GM12878 (cell line): ENCODE measurements at regions not wholly inside any gene's neighbourhood (a gene's known extent, or its start where the extent isn't known, plus 50 kb on each side); places are given as distances from the start of the nearest gene placed in this dataset.

Experiments used
- EP300 ChIP-seq, 2 experiments: fragments of 150-350 bp in 1 of 2; IDR thresholded peaks; 2 replicates each; pipeline ENCODE4 v1.6.1; 2011 to 2012; ENCODE audit warnings: low read depth in 2 of 2, low read length in 2 of 2, borderline replicate concordance in 1 of 2, improper control_type of control experiment in 1 of 2, inconsistent platforms in 1 of 2; ENCODE audit not compliant: control insufficient read depth in 1 of 2
- HDGF ChIP-seq: fragments of 450-650 bp; IDR thresholded peaks from 2 replicates; pipeline ENCODE4 v1.6.1; 2016; ENCODE audit warnings: antibody characterized with exemption
- POLR2A ChIP-seq: IDR thresholded peaks from 2 replicates; pipeline ENCODE4 v1.6.1; 2011; ENCODE audit warnings: low read depth, mild to moderate bottlenecking, low read length
- YY1 ChIP-seq: IDR thresholded peaks from 2 replicates; pipeline ENCODE4 v1.6.1; 2011; ENCODE audit warnings: low read depth, mild to moderate bottlenecking, low read length
- ZNF274 ChIP-seq: IDR thresholded peaks from one replicate; pipeline ENCODE4 v1.8.0; 2011; ENCODE audit not compliant: insufficient read length, insufficient read depth
- TF ChIP-seq, protein P1 (sequence below), 3 experiments: IDR thresholded peaks in 2 of 3; conservative IDR thresholded peaks in 1 of 3; 2 replicates each; pipeline ENCODE4 v1.5.1; 2011; ENCODE audit warnings: low read depth in 3 of 3, low read length in 3 of 3, mild to moderate bottlenecking in 3 of 3, control low read depth in 2 of 3, moderate library complexity in 2 of 3, inconsistent platforms in 1 of 3, mixed read lengths in 1 of 3; ENCODE audit not compliant: control insufficient read depth in 2 of 3, insufficient read depth in 1 of 3; ENCODE audit errors: extremely low read depth in 1 of 3

DNA sequence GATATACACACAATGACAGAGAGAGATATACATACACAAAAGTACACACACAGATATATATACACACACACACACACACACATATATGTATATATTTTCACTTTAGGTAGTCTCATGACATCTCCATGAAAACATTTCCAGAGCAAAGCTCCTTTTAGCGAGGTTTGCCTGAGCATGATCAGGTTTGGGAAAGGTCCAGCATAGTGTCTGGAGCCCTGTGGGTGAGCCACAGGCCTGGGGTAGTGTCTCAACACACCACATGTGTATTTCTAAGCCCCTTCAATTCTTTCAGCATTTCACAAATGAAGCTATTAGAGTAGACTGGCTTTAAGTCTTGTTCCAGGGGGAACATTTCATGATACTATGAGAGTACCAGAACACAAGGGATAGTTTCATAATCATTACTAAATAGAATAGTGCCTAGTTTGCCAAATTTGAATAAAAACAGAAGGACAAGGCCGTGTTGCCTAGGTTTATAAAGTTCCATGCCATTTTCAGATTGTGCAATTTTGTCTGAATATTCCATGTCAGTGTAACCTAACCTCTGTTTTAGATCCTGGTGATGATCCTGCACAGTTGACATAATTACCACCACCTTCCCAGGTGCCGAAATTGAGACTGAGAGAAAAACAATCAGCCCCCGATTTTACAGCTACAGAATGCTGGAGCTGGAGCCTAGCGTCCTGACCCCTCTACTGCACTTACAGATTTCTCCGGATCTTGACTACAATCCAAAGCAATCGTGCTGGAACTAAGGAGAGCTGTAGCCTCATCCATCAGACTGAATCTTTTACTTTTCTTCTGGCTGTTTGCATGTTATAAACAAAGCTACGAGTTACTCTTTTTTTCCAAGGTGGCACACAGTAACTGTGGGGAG, 332.7 kb downstream of the CYRIA start:
- TF ChIP-seq ZNF274: no peak
- TF ChIP-seq, protein P1, sequence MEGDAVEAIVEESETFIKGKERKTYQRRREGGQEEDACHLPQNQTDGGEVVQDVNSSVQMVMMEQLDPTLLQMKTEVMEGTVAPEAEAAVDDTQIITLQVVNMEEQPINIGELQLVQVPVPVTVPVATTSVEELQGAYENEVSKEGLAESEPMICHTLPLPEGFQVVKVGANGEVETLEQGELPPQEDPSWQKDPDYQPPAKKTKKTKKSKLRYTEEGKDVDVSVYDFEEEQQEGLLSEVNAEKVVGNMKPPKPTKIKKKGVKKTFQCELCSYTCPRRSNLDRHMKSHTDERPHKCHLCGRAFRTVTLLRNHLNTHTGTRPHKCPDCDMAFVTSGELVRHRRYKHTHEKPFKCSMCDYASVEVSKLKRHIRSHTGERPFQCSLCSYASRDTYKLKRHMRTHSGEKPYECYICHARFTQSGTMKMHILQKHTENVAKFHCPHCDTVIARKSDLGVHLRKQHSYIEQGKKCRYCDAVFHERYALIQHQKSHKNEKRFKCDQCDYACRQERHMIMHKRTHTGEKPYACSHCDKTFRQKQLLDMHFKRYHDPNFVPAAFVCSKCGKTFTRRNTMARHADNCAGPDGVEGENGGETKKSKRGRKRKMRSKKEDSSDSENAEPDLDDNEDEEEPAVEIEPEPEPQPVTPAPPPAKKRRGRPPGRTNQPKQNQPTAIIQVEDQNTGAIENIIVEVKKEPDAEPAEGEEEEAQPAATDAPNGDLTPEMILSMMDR (IDR thresholded peaks at IDR 0.05 in 2 of 3, conservative IDR thresholded peaks at IDR 0.05 in 1 of 3; ENCODE audit: control insufficient read depth in 2 of 3, extremely low read depth in 1 of 3, insufficient read depth in 1 of 3, low read depth in 3 of 3, low read length in 3 of 3): no peak
- no peak for TF ChIP-seq EP300 (IDR thresholded peaks at IDR 0.05; ENCODE audit: borderline replicate concordance in 1 of 2, control insufficient read depth in 1 of 2, low read depth in 2 of 2, low read length in 2 of 2)
- TF ChIP-seq POLR2A: no peak
- no peak for TF ChIP-seq YY1
- TF ChIP-seq HDGF: no peak
